Type B pancreatic cell (in vitro differentiated cells): ENCODE measurements at regions not wholly inside any gene's neighbourhood (a gene's known extent, or its start where the extent isn't known, plus 50 kb on each side); places are given as distances from the start of the nearest gene placed in this dataset.

Experiments
- DNase-seq: peaks from one replicate; pipeline ENCODE4 v3.0.0; 2021; ENCODE audit warnings: mixed read lengths; ENCODE audit not compliant: unreplicated experiment; ENCODE audit errors: extremely low spot score
- H3K27ac Mint-ChIP-seq: 2 replicates; pipeline ENCODE4 v1.8.0; 2021; ENCODE audit warnings: mild to moderate bottlenecking, mixed read lengths
- H3K27me3 Mint-ChIP-seq: 2 replicates; pipeline ENCODE4 v1.8.0; 2021; ENCODE audit warnings: mixed read lengths
- H3K36me3 Mint-ChIP-seq: 2 replicates; pipeline ENCODE4 v1.8.0; 2021; ENCODE audit warnings: mixed read lengths
- H3K4me1 Mint-ChIP-seq: one replicate; pipeline ENCODE4 v1.8.0; 2021; ENCODE audit warnings: mixed read lengths; ENCODE audit not compliant: unreplicated experiment
- H3K4me3 Mint-ChIP-seq: 2 replicates; pipeline ENCODE4 v1.8.0; 2021; ENCODE audit warnings: mild to moderate bottlenecking, mixed read lengths
- H3K9me3 Mint-ChIP-seq: 2 replicates; pipeline ENCODE4 v1.8.0; 2021; ENCODE audit warnings: mixed read lengths
- CTCF ChIP-seq: fragments of 200-600 bp; sonication (generic); conservative IDR thresholded peaks from 2 replicates; pipeline ENCODE4 v1.5.0; 2021; ENCODE audit warnings: antibody characterized with exemption, mild to moderate bottlenecking

DNA sequence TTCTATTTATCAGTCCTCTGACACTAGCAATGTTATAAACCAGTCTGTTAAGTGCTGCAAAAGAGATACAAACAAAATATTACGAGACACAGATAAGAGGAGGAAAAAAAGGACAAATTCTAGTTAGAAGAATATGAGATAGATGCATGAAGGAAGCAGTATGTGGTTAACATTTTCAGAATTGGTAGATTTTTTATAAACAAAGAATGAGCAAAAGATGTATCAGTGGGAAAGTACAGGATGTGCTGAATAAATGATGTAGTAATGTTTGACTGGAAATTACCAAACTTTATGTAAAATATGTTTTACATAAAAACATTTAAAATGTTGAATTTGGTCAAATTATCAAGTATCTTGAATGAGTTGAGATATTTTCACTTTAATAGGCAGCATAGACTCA is 574.2 kb downstream of the NUF2 start:
- H3K4me3 Mint-ChIP-seq: no peak overlapping the region
- no peak for DNase-seq
- H3K4me1 Mint-ChIP-seq: no peaks in the 10 kb centered on the region
- H3K27ac Mint-ChIP-seq: no peak overlapping the region
- TF ChIP-seq CTCF: no peak
- no peaks in the 10 kb centered on the region for H3K36me3 Mint-ChIP-seq
- no peaks in the 10 kb centered on the region for H3K27me3 Mint-ChIP-seq
- no peaks in the 10 kb centered on the region for H3K9me3 Mint-ChIP-seq

DNA sequence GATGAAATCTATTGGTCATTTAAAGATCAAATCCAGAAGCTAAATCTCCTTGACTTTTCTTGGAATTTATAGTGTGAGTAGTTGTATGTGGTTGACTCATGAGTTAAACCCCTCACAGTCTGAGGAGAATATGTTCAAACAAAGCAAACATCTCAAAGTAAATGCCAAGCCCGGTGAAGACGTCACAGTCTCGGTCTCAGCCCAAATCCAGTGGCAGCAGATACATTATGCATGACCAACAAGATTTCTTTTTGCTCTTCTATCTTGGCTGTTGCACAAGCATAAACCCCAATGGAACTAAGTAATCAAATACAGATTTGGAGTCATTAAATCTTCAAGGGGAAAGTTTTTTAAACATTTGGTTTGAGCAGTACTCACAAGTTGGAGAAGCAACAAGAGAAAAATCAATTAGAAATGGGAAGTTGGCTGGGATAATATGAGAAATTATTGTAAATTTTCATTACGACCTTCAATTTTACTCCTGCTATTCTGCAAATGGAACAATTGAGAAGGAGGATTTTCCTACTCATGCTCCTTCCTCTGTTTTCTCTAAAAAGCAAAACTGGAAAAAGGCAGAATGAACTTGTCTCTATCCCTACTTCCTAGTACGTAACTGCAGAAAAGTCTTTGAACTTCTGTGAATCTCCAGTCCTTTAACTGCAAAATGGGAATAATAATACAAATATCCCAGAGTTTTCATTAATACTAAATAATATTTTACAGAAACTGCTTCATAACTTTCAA is 575.8 kb downstream of the NUF2 start:
- no peaks in the 10 kb centered on the region for H3K27me3 Mint-ChIP-seq
- no peaks in the 10 kb centered on the region for H3K4me1 Mint-ChIP-seq
- DNase-seq: no peak
- no peaks in the 10 kb centered on the region for H3K36me3 Mint-ChIP-seq
- H3K9me3 Mint-ChIP-seq: peaks cover 5% of the 10 kb centered on the region
- H3K27ac Mint-ChIP-seq: no peak overlapping the region
- no peak for TF ChIP-seq CTCF
- H3K4me3 Mint-ChIP-seq: no peak overlapping the region

GRCh38 chr1:163906283-163906682 is 584.5 kb downstream of the NUF2 start:
- Mint-ChIP-seq H3K9me3 (peaks cover 11% of the 10 kb centered on the region), H3K4me1 (no peaks in the 10 kb centered on the region), H3K4me3 (no peak overlapping the region), H3K27ac (no peak overlapping the region), H3K27me3 (no peaks in the 10 kb centered on the region), H3K36me3 (peaks cover 4% of the 10 kb centered on the region)
- DNase-seq: no peak
- no peak for TF ChIP-seq CTCF

DNA sequence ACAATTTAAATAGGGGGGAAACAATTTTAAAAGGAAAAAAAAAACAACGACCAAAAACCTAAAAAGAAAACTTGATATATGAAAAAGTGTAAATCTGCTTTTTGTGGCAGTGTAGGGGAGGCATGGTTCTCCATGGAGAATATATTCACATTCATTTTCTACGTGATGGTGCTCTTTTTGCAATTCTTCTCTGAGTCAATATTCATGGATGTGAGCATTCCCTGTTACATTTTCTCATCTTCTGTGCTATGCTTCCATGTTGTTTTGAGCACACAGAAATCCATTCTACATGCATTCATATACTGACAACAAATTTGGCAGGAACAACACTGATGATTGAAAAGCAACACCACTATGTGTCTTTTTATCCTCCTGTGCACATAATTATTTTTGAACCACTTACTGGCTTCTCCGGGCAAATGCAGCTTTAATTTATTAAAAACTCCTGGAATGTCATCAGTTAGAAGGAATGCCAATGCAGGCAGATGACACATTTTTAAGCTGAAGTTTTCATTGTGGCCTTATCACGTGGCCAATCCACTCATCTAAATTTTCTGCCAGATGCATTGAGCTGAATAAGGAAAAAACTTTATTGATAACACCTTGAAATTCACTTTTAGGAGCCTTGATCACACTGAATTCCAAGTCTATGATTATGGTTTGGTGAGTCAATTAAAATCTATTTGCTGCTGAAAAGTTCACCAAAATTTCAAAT is 590.6 kb downstream of the NUF2 start:
- peaks cover 6% of the 10 kb centered on the region for H3K9me3 Mint-ChIP-seq
- no peak overlapping the region for H3K4me3 Mint-ChIP-seq
- H3K4me1 Mint-ChIP-seq: no peaks in the 10 kb centered on the region
- H3K36me3 Mint-ChIP-seq: peaks cover 4% of the 10 kb centered on the region
- no peak overlapping the region for H3K27ac Mint-ChIP-seq
- TF ChIP-seq CTCF: no peak
- DNase-seq: no peak
- H3K27me3 Mint-ChIP-seq: no peaks in the 10 kb centered on the region

DNA sequence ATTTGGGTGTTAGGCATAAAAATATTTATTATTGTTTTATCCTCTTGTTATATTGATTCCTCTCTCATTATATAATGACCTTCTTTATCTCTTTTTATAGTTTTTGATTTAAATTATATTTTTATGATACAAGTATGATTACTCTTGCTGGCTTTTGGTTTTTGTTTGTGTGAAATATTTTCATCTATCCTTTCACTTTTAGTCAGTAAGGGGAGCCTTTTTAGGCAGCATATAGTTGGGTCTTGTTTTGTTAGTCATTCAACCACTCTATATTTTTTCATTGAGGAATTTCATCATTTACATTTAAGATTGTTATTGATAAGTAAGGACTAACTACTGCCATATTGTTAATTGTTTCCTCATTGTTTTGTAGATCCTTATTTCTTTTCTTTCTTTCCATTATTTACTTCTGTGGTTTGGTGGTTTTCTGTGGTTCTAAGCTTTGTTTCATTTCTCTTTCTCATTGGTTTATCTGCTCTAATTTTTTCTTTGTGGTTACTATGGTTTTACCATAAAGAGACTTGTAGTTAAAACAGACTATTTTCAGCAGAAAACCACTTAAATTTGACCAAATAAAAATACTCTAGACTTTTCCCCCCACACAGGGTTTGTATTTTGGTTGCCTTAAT is 593.1 kb downstream of the NUF2 start:
- no peak for DNase-seq
- TF ChIP-seq CTCF: no peak
- no peaks in the 10 kb centered on the region for H3K4me1 Mint-ChIP-seq
- no peaks in the 10 kb centered on the region for H3K27me3 Mint-ChIP-seq
- H3K9me3 Mint-ChIP-seq: no peaks in the 10 kb centered on the region
- H3K4me3 Mint-ChIP-seq: no peak overlapping the region
- no peaks in the 10 kb centered on the region for H3K36me3 Mint-ChIP-seq
- no peak overlapping the region for H3K27ac Mint-ChIP-seq
